SJSA1 (cell line): ENCODE measurements at regions not wholly inside any gene's neighbourhood (a gene's known extent, or its start where the extent isn't known, plus 50 kb on each side); places are given as distances from the start of the nearest gene placed in this dataset.
A peak's percentile ranks its signal among the peaks of the same experiment; 100 is the strongest.

Experiments
- DNase-seq, 2 experiments: peaks; one replicate each; pipeline ENCODE4 v3.0.0-alpha.2; 2015 to 2020; ENCODE audit warnings: low spot score in 2 of 2, low read depth in 1 of 2
- H3K27ac ChIP-seq: fragments of 250-450 bp; sonication (Bioruptor Pico); 2 replicates; pipeline ENCODE4 v1.5.1; 2020; ENCODE audit warnings: mild to moderate bottlenecking, moderate library complexity
- H3K27me3 ChIP-seq: fragments of 250-450 bp; sonication (Bioruptor Pico); replicated peaks from 2 replicates; pipeline ENCODE4 v1.5.1; 2020; ENCODE audit warnings: mild to moderate bottlenecking, moderate library complexity
- H3K36me3 ChIP-seq: fragments of 250-450 bp; sonication (Bioruptor Pico); 2 replicates; pipeline ENCODE4 v1.5.1; 2020; ENCODE audit warnings: mild to moderate bottlenecking
- H3K4me1 ChIP-seq: fragments of 250-450 bp; sonication (Bioruptor Pico); replicated peaks from 2 replicates; pipeline ENCODE4 v1.6.1; 2021; ENCODE audit warnings: mild to moderate bottlenecking
- H3K4me3 ChIP-seq: fragments of 250-450 bp; sonication (Bioruptor Pico); 2 replicates; pipeline ENCODE4 v1.5.1; 2020; ENCODE audit warnings: mild to moderate bottlenecking
- H3K9me3 ChIP-seq: fragments of 250-450 bp; sonication (Bioruptor Pico); replicated peaks from 2 replicates; pipeline ENCODE4 v1.5.1; 2020; ENCODE audit warnings: mild to moderate bottlenecking

GRCh38 chr3:23669541-23670255, 136.1 kb upstream of the UBE2E1 start:
- no peak for DNase-seq
- Histone ChIP-seq H3K36me3 (no peaks in the 10 kb centered on the region), H3K4me1 (peaks cover 48% of the 10 kb centered on the region), H3K4me3 (no peak overlapping the region), H3K27me3 (no peaks in the 10 kb centered on the region), H3K9me3 (no peaks in the 10 kb centered on the region), H3K27ac (peak overlapping the region; percentile 88; the same call in 1 of the 2 replicates)

- Histone ChIP-seq H3K27me3 (no peaks in the 10 kb centered on the region), H3K36me3 (no peaks in the 10 kb centered on the region), H3K4me1 (peaks cover 37% of the 10 kb centered on the region), H3K9me3 (no peaks in the 10 kb centered on the region), H3K27ac (no peak overlapping the region), H3K4me3 (no peak overlapping the region)
- DNase-seq: no peak
These were observed 133.7 kb upstream of the UBE2E1 start for GRCh38 chr3:23671851-23672589.

DNA sequence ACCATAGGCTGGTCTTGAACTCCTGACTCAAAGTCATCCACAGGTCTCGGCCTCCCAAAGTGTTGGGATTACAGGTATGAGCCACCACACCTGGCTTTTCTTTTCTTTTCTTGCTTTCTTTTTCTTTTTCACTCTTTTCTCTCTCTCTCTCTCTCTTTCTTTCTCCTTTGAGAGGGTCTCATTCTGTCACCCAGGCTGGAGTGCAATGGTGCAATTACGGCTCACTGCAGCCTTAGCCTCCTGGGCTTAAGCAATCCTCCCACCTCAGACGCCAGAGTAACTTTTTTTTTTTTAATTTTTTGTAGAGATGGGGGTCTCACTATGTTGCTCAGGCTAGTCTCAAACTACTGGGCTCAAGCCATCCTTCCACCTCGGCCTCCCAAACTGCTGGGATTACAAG, 133.1 kb upstream of the UBE2E1 start:
- H3K27me3 ChIP-seq: no peaks in the 10 kb centered on the region
- H3K36me3 ChIP-seq: no peaks in the 10 kb centered on the region
- H3K27ac ChIP-seq: no peak overlapping the region
- H3K4me3 ChIP-seq: no peak overlapping the region
- H3K9me3 ChIP-seq: no peaks in the 10 kb centered on the region
- DNase-seq: no peak
- H3K4me1 ChIP-seq: peaks cover 31% of the 10 kb centered on the region

DNA sequence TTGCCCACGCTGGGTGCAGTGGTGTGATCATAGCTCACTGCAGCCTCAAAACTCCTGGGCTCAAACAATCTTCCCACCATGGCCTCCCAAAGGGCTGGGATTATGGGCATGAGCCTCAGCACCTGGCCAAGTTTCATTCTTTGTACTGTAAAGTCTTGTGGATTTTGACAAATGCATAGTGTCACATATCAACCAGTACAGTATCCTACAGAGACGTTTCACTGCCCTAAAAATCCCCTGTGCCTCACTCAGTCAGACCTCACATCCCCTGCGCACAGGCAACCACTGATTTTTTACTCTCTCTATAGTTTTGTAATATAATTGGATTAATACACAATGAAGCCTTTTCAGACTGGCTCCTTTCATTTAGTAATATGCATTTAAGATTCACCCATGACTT, 130.7 kb upstream of the UBE2E1 start:
- no peaks in the 10 kb centered on the region for H3K36me3 ChIP-seq
- no peaks in the 10 kb centered on the region for H3K9me3 ChIP-seq
- H3K4me3 ChIP-seq: no peak overlapping the region
- H3K4me1 ChIP-seq: peaks cover 7% of the 10 kb centered on the region
- DNase-seq: no peak
- no peaks in the 10 kb centered on the region for H3K27me3 ChIP-seq
- H3K27ac ChIP-seq: no peak overlapping the region

DNA sequence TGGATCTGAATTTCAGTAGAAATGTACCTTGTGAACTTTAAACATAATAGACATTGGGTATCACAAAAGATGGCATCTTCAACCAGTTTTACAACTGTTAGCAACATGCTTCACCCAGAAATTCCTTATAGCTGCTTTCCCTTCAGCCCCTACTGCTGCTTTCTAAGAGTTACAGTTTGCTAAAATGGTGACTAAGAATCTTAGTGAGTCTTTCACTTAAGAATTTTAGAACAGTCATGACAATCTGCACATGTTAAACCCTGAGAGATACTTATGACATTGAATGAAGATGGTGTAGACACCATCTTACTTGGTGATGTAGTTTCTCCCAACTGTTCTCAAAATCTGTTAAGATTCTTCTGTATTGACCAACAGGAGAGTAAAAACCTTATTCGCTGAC, 129.7 kb upstream of the UBE2E1 start:
- Histone ChIP-seq H3K36me3 (no peaks in the 10 kb centered on the region), H3K4me1 (peaks cover 5% of the 10 kb centered on the region), H3K27ac (no peak overlapping the region), H3K9me3 (no peaks in the 10 kb centered on the region), H3K4me3 (no peak overlapping the region), H3K27me3 (no peaks in the 10 kb centered on the region)
- no peak for DNase-seq

GRCh38 chr3:23682646-23683045, 123.1 kb upstream of the UBE2E1 start:
- Histone ChIP-seq H3K4me1 (peaks cover 14% of the 10 kb centered on the region), H3K27me3 (no peaks in the 10 kb centered on the region), H3K9me3 (no peaks in the 10 kb centered on the region), H3K4me3 (no peak overlapping the region), H3K27ac (no peak overlapping the region), H3K36me3 (no peaks in the 10 kb centered on the region)
- DNase-seq: no peak

- Histone ChIP-seq H3K4me3 (no peak overlapping the region), H3K4me1 (peaks cover 14% of the 10 kb centered on the region), H3K27ac (peak overlapping the region; percentile 39), H3K9me3 (no peaks in the 10 kb centered on the region; the same call in 1 of the 2 replicates), H3K27me3 (no peaks in the 10 kb centered on the region), H3K36me3 (no peaks in the 10 kb centered on the region)
- DNase-seq: peak; percentile 93 to 95
These were observed 120.1 kb upstream of the UBE2E1 start for GRCh38 chr3:23685541-23686258.

DNA sequence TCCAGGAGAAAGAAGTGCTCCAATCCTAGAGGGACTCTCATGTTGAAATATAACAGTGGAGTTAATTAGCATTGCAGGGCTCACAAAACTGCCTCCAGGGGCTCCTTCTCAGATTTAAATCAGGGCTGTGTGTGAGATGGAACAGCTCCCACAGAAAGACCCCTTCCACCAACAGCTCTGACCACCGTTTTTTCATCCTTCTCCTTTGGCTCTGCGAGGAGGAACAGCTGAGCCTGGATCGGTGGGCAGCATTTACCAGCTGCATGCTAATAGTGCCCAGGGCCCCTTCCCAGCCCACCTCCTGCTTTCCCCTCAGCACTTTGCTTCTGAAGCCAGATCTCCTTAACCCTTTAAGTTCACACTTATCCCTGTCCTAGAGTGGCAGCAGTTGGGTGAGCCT, 119.2 kb upstream of the UBE2E1 start:
- H3K4me1 ChIP-seq: peaks cover 14% of the 10 kb centered on the region
- H3K9me3 ChIP-seq: no peaks in the 10 kb centered on the region; the same call in 1 of the 2 replicates
- H3K27me3 ChIP-seq: no peaks in the 10 kb centered on the region
- no peak overlapping the region for H3K4me3 ChIP-seq
- no peak for DNase-seq
- peak overlapping the region; percentile 39 for H3K27ac ChIP-seq
- no peaks in the 10 kb centered on the region for H3K36me3 ChIP-seq

DNA sequence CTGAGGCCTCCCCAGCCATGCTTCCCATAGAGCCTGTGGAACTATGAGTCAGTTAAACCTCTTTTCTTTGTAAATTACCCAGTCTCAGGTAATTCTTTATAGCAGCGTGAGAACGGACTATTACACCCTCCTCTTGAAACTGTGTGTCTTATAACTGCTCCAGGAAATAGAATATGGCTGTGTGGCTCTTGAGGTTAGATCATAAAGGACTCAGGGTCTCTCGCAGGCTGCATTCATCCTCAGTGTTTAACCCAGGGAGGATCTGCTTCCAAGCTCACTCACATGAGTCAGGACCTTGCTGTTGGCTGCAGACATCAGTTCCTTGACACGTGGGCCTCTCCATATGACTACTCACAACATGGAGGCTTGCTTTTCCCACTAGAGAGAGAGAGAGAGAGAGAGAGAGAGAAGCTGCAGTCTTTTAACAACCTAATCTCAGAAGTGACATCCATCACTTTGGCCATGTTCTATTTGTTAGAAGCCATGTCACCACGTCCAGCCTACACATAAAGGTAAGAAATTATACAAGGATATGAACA, 114.3 kb upstream of the UBE2E1 start:
- H3K27ac ChIP-seq: no peak overlapping the region
- H3K27me3 ChIP-seq: no peaks in the 10 kb centered on the region
- no peak overlapping the region for H3K4me3 ChIP-seq
- peaks cover 5% of the 10 kb centered on the region for H3K4me1 ChIP-seq
- no peak for DNase-seq
- H3K36me3 ChIP-seq: no peaks in the 10 kb centered on the region
- no peaks in the 10 kb centered on the region; the same call in 1 of the 2 replicates for H3K9me3 ChIP-seq

DNA sequence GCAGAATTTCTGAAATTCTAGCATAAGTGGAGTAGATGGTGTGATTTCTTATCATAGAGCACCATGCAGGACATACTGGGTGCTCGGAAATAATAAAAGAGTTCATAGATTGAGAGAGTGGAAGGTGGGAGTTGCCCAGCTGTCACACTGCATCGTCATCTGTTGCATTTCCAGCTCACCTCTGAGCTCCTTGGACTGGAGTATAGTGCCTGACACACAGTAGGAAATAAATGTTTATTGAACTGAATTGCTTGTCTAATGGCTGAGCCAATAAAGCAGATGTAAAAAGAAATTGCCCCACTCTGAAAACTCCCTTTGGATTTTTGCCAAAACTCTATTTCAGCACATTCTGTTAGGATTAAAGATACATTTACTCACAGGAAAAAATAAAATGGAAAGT, 108.9 kb upstream of the UBE2E1 start:
- H3K9me3 ChIP-seq: no peaks in the 10 kb centered on the region
- no peaks in the 10 kb centered on the region for H3K36me3 ChIP-seq
- no peak for DNase-seq
- H3K27me3 ChIP-seq: no peaks in the 10 kb centered on the region
- H3K27ac ChIP-seq: no peak overlapping the region
- H3K4me3 ChIP-seq: no peak overlapping the region
- peaks cover under 1% of the 10 kb centered on the region; the same call in 1 of the 2 replicates for H3K4me1 ChIP-seq

DNA sequence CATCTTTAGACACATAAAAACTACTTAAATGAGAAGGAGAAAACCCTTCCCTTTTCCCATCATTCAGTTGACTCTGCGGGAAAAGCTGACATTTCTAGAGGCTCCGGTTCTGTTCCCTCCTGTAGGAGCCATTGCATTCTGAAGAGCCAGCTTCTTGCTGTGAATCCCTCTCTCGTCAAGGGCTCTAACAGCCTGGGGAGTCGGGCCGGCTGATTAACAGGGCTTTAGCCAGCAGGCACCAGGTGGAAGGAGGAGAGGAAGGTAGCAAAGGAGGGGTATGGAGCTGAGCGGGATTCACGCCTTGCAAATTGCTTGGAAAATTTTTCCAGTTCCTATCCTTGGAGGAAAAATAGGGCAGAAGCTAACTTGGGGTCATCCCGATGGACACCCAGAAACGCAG, 108.3 kb upstream of the UBE2E1 start:
- H3K27me3 ChIP-seq: no peaks in the 10 kb centered on the region
- peaks cover 6% of the 10 kb centered on the region for H3K4me1 ChIP-seq
- H3K9me3 ChIP-seq: no peaks in the 10 kb centered on the region
- H3K27ac ChIP-seq: no peak overlapping the region
- H3K36me3 ChIP-seq: no peaks in the 10 kb centered on the region
- H3K4me3 ChIP-seq: no peak overlapping the region
- DNase-seq: no peak

- no peaks in the 10 kb centered on the region for H3K9me3 ChIP-seq
- no peak for DNase-seq
- no peak overlapping the region for H3K27ac ChIP-seq
- H3K4me3 ChIP-seq: no peak overlapping the region
- no peaks in the 10 kb centered on the region for H3K27me3 ChIP-seq
- peaks cover 8% of the 10 kb centered on the region for H3K4me1 ChIP-seq
- H3K36me3 ChIP-seq: no peaks in the 10 kb centered on the region
These were observed 107.0 kb upstream of the UBE2E1 start for GRCh38 chr3:23698652-23699313.

- DNase-seq: no peak
- Histone ChIP-seq H3K9me3 (no peaks in the 10 kb centered on the region), H3K27me3 (no peaks in the 10 kb centered on the region), H3K4me3 (no peak overlapping the region), H3K27ac (no peak overlapping the region), H3K4me1 (peaks cover 8% of the 10 kb centered on the region), H3K36me3 (no peaks in the 10 kb centered on the region)
These were observed 105.1 kb upstream of the UBE2E1 start for GRCh38 chr3:23700616-23701015.
